BJ (cell line): ENCODE measurements at regions not wholly inside any gene's neighbourhood (a gene's known extent, or its start where the extent isn't known, plus 50 kb on each side); places are given as distances from the start of the nearest gene placed in this dataset.

Experiments
- CTCF ChIA-PET: fragments of 350-600 bp; formaldehyde crosslinking; extraction: SDS; loops from one replicate; lab custom pipeline; 2021; ENCODE audit warnings: antibody characterized with exemption, inconsistent platforms; lab: Yijun Ruan, JAX
- POLR2A ChIA-PET: fragments of 300-600 bp; sonication (Branson Sonifier 250); formaldehyde crosslinking; extraction: SDS; loops from one replicate; lab custom pipeline; 2021; ENCODE audit warnings: antibody characterized with exemption; lab: Charles Lee
- DNase-seq: peaks from one replicate; pipeline ENCODE4 v3.0.0-alpha.2; 2011; ENCODE audit warnings: low read depth
- H3K27me3 ChIP-seq: 2 replicates; pipeline ENCODE4 v1.6.0; 2011; ENCODE audit warnings: low read length; ENCODE audit not compliant: control insufficient read depth, insufficient read depth
- H3K36me3 ChIP-seq: 2 replicates; pipeline ENCODE4 v1.5.1; 2011; ENCODE audit warnings: low read length; ENCODE audit not compliant: control insufficient read depth, insufficient read depth
- H3K4me3 ChIP-seq: 2 replicates; pipeline ENCODE4 v1.5.1; 2011; ENCODE audit warnings: low read depth, mild to moderate bottlenecking, control low read depth, low read length
- CTCF ChIP-seq: IDR thresholded peaks from 2 replicates; pipeline ENCODE4 v1.5.1; 2011; ENCODE audit warnings: low read depth, mild to moderate bottlenecking, control low read depth, inconsistent platforms, low read length, moderate library complexity; ENCODE audit not compliant: insufficient read depth

GRCh38 chr18:39025531-39025930 lies 1459.9 kb upstream of the CELF4 start:
- no peak for TF ChIP-seq CTCF
- CTCF ChIA-PET, result no interaction called here
- Histone ChIP-seq H3K4me3 (no peak overlapping the region), H3K27me3 (no peaks in the 10 kb centered on the region), H3K36me3 (no peaks in the 10 kb centered on the region)
- POLR2A ChIA-PET, result no interaction called here
- no peak for DNase-seq

GRCh38 chr18:39019989-39020388 lies 1454.4 kb upstream of the CELF4 start:
- Histone ChIP-seq H3K4me3 (no peak overlapping the region), H3K36me3 (no peaks in the 10 kb centered on the region), H3K27me3 (no peaks in the 10 kb centered on the region)
- ChIA-PET CTCF (no interaction called here), POLR2A (no interaction called here)
- no peak for DNase-seq
- TF ChIP-seq CTCF, result no peak

GRCh38 chr18:39007031-39007902 lies 1441.7 kb upstream of the CELF4 start:
- CTCF ChIA-PET, result no interaction called here
- Histone ChIP-seq H3K36me3 (no peaks in the 10 kb centered on the region), H3K4me3 (no peak overlapping the region), H3K27me3 (no peaks in the 10 kb centered on the region)
- POLR2A ChIA-PET, result no interaction called here
- no peak for DNase-seq
- no peak for TF ChIP-seq CTCF

GRCh38 chr18:38996056-38996455 lies 1430.5 kb upstream of the CELF4 start:
- Histone ChIP-seq H3K36me3 (no peaks in the 10 kb centered on the region), H3K27me3 (no peaks in the 10 kb centered on the region), H3K4me3 (no peak overlapping the region)
- ChIA-PET CTCF (no interaction called here), POLR2A (no interaction called here)
- no peak for TF ChIP-seq CTCF
- DNase-seq, result no peak

- POLR2A ChIA-PET, result no interaction called here
- no peak for DNase-seq
- no peak for TF ChIP-seq CTCF
- H3K4me3 ChIP-seq, result no peak overlapping the region
- CTCF ChIA-PET, result no interaction called here
- H3K36me3 ChIP-seq, result no peaks in the 10 kb centered on the region
- no peaks in the 10 kb centered on the region for H3K27me3 ChIP-seq
These were observed 1427.7 kb upstream of the CELF4 start for GRCh38 chr18:38993342-38993741.
